HuH-7.5 (cell line): ENCODE measurements at regions not wholly inside any gene's neighbourhood (a gene's known extent, or its start where the extent isn't known, plus 50 kb on each side); places are given as distances from the start of the nearest gene placed in this dataset.
"Not testable (repeated sequence)": the region's sequence is repeated elsewhere in the genome, so short reads cannot be mapped to it uniquely, and the experiment has no call there.

Source experiments
- DNase-seq: peaks from one replicate; pipeline ENCODE4 v3.0.0; 2011; ENCODE audit warnings: low spot score

- DNase-seq = no peak
These were observed 57.3 kb upstream of the PRSS12 start for GRCh38 chr4:118410138-118410537.

GRCh38 chr4:118417325-118417724, 64.5 kb upstream of the PRSS12 start:
- DNase-seq = no peak

- DNase-seq = not testable (repeated sequence)
These were observed 65.0 kb upstream of the PRSS12 start for GRCh38 chr4:118417800-118418199.

GRCh38 chr4:118418396-118418795, 65.6 kb upstream of the PRSS12 start:
- DNase-seq = not testable (repeated sequence)

- DNase-seq = not testable (repeated sequence)
These were observed 66.8 kb upstream of the PRSS12 start for GRCh38 chr4:118419626-118420025.

GRCh38 chr4:118424062-118424461, 71.3 kb upstream of the PRSS12 start:
- not testable (repeated sequence) for DNase-seq

- not testable (repeated sequence) for DNase-seq
These were observed 76.1 kb upstream of the PRSS12 start for GRCh38 chr4:118428881-118429280.

- not testable (repeated sequence) for DNase-seq
These were observed 79.6 kb upstream of the PRSS12 start for GRCh38 chr4:118432359-118432758.

- DNase-seq = not testable (repeated sequence)
These were observed 81.0 kb upstream of the PRSS12 start for GRCh38 chr4:118433612-118434375.

- not testable (repeated sequence) for DNase-seq
These were observed 82.6 kb upstream of the PRSS12 start for GRCh38 chr4:118435415-118435814.

- DNase-seq = not testable (repeated sequence)
These were observed 89.5 kb upstream of the PRSS12 start for GRCh38 chr4:118442115-118442837.

GRCh38 chr4:118447397-118447796, 94.6 kb upstream of the PRSS12 start:
- DNase-seq = not testable (repeated sequence)

GRCh38 chr4:118454857-118455256, 102.1 kb upstream of the PRSS12 start:
- not testable (repeated sequence) for DNase-seq

GRCh38 chr4:118461435-118461834, 108.6 kb upstream of the PRSS12 start:
- not testable (repeated sequence) for DNase-seq

GRCh38 chr4:118465831-118466230, 113.0 kb upstream of the PRSS12 start:
- not testable (repeated sequence) for DNase-seq

GRCh38 chr4:118474001-118474626, 121.3 kb upstream of the PRSS12 start:
- not testable (repeated sequence) for DNase-seq

- not testable (repeated sequence) for DNase-seq
These were observed 122.0 kb upstream of the PRSS12 start for GRCh38 chr4:118474771-118475170.

- not testable (repeated sequence) for DNase-seq
These were observed 123.1 kb upstream of the PRSS12 start for GRCh38 chr4:118475901-118476300.

- DNase-seq = not testable (repeated sequence)
These were observed 125.0 kb upstream of the PRSS12 start for GRCh38 chr4:118477826-118478225.

GRCh38 chr4:118485801-118486314, 133.1 kb upstream of the PRSS12 start:
- DNase-seq = not testable (repeated sequence)

GRCh38 chr4:118492963-118493362, 140.2 kb upstream of the PRSS12 start:
- DNase-seq = not testable (repeated sequence)

GRCh38 chr4:118494437-118494836, 141.6 kb upstream of the PRSS12 start:
- not testable (repeated sequence) for DNase-seq
